Neural progenitor cell (in vitro differentiated cells): ENCODE measurements at regions not wholly inside any gene's neighbourhood (a gene's known extent, or its start where the extent isn't known, plus 50 kb on each side); places are given as distances from the start of the nearest gene placed in this dataset.

ENCODE experiments used
- DNase-seq: peaks from one replicate; pipeline ENCODE4 v3.0.0-alpha.2; 2016; ENCODE audit warnings: low spot score
- H2AFZ ChIP-seq: fragments of 200-600 bp; sonication (generic); replicated peaks from 2 replicates; pipeline ENCODE4 v1.6.1; 2016; ENCODE audit warnings: antibody characterized with exemption
- H3F3A ChIP-seq: fragments of 200-600 bp; sonication (generic); 2 replicates; pipeline ENCODE4 v1.6.1; 2016; ENCODE audit warnings: antibody characterized with exemption, low read depth
- H3K27ac ChIP-seq: fragments of 200-600 bp; sonication (generic); 2 replicates; pipeline ENCODE4 v1.5.1; 2016; ENCODE audit warnings: mild to moderate bottlenecking
- H3K27me3 ChIP-seq: fragments of 200-600 bp; sonication (generic); 2 replicates; pipeline ENCODE4 v1.6.1; 2016; ENCODE audit warnings: mild to moderate bottlenecking, moderate library complexity
- H3K36me3 ChIP-seq: fragments of 200-600 bp; sonication (generic); 2 replicates; pipeline ENCODE4 v1.5.1; 2016
- H3K4me1 ChIP-seq: fragments of 200-600 bp; sonication (generic); 2 replicates; pipeline ENCODE4 v1.6.1; 2016; ENCODE audit warnings: mixed run types
- H3K4me2 ChIP-seq: fragments of 200-600 bp; sonication (generic); 2 replicates; pipeline ENCODE4 v1.6.1; 2016
- H3K4me3 ChIP-seq: fragments of 200-600 bp; sonication (generic); 2 replicates; pipeline ENCODE4 v1.5.1; 2016
- H3K79me2 ChIP-seq: fragments of 200-600 bp; sonication (generic); 2 replicates; pipeline ENCODE4 v1.6.1; 2016; ENCODE audit warnings: low read depth
- H3K9ac ChIP-seq: fragments of 200-600 bp; sonication (generic); 2 replicates; pipeline ENCODE4 v1.6.1; 2016
- H3K9me3 ChIP-seq: fragments of 200-600 bp; sonication (generic); 2 replicates; pipeline ENCODE4 v1.5.1; 2016; ENCODE audit warnings: low read depth
- H4K20me1 ChIP-seq: fragments of 200-600 bp; sonication (generic); 2 replicates; pipeline ENCODE4 v1.6.1; 2016; ENCODE audit warnings: low read depth
- H3K27ac Mint-ChIP-seq: 3 replicates; pipeline ENCODE4 v1.8.0; 2021; ENCODE audit warnings: mixed read lengths
- H3K27me3 Mint-ChIP-seq: 2 replicates; pipeline ENCODE4 v1.8.0; 2022; ENCODE audit warnings: low read depth, mild to moderate bottlenecking, inconsistent platforms, moderate library complexity, mixed read lengths; ENCODE audit not compliant: insufficient read depth
- H3K36me3 Mint-ChIP-seq: 3 replicates; pipeline ENCODE4 v1.8.0; 2021; ENCODE audit warnings: mixed read lengths
- H3K4me1 Mint-ChIP-seq: 3 replicates; pipeline ENCODE4 v1.8.0; 2021; ENCODE audit warnings: mixed read lengths
- H3K4me3 Mint-ChIP-seq: 3 replicates; pipeline ENCODE4 v1.8.0; 2021; ENCODE audit warnings: mild to moderate bottlenecking, moderate library complexity, mixed read lengths
- H3K9me3 Mint-ChIP-seq: 3 replicates; pipeline ENCODE4 v1.8.0; 2020; ENCODE audit warnings: mixed read lengths
- CTCF ChIP-seq: fragments of 200-600 bp; sonication (generic); IDR thresholded peaks from 2 replicates; pipeline ENCODE4 v1.5.1; 2017; ENCODE audit warnings: antibody characterized with exemption, mild to moderate bottlenecking
- EZH2 ChIP-seq: fragments of 200-600 bp; sonication (generic); IDR thresholded peaks from 2 replicates; pipeline ENCODE4 v1.6.1; 2017; ENCODE audit warnings: antibody characterized with exemption, mild to moderate bottlenecking, moderate library complexity
- EZH2phosphoT487 ChIP-seq: fragments of 200-600 bp; sonication (generic); IDR thresholded peaks from 2 replicates; pipeline ENCODE4 v1.6.1; 2017; ENCODE audit warnings: antibody characterized with exemption

- Histone ChIP-seq H3K4me3 (no peak overlapping the region), H3K27ac (no peak overlapping the region), H4K20me1 (no peaks in the 10 kb centered on the region), H3K9ac (no peak overlapping the region), H3K27me3 (no peaks in the 10 kb centered on the region), H3K9me3 (no peaks in the 10 kb centered on the region), H3F3A (no peaks in the 10 kb centered on the region), H3K4me1 (no peaks in the 10 kb centered on the region), H2AFZ (no peak overlapping the region), H3K79me2 (no peaks in the 10 kb centered on the region), H3K4me2 (no peak overlapping the region), H3K36me3 (no peaks in the 10 kb centered on the region)
- Mint-ChIP-seq H3K9me3 (peaks cover 15% of the 10 kb centered on the region), H3K36me3 (no peaks in the 10 kb centered on the region), H3K27me3 (peaks cover 14% of the 10 kb centered on the region), H3K27ac (no peak overlapping the region), H3K4me3 (no peak overlapping the region), H3K4me1 (no peaks in the 10 kb centered on the region)
- DNase-seq = no peak
- TF ChIP-seq CTCF = no peak
- TF ChIP-seq EZH2phosphoT487 = no peak
- TF ChIP-seq EZH2 = no peak
Observed at GRCh38 chr22:47250995-47251765, 488.7 kb downstream of the TBC1D22A start.

GRCh38 chr22:47249370-47249928 is 487.0 kb downstream of the TBC1D22A start:
- H3K9me3 ChIP-seq = no peaks in the 10 kb centered on the region
- H4K20me1 ChIP-seq = no peaks in the 10 kb centered on the region
- no peak overlapping the region for H2AFZ ChIP-seq
- Mint-ChIP-seq H3K27ac (no peak overlapping the region), H3K27me3 (peaks cover 19% of the 10 kb centered on the region), H3K9me3 (peaks cover 18% of the 10 kb centered on the region), H3K4me3 (no peak overlapping the region), H3K36me3 (no peaks in the 10 kb centered on the region), H3K4me1 (no peaks in the 10 kb centered on the region)
- H3K4me2 ChIP-seq = no peak overlapping the region
- H3K4me3 ChIP-seq = no peak overlapping the region
- H3K27ac ChIP-seq = no peak overlapping the region
- no peak for DNase-seq
- no peaks in the 10 kb centered on the region for H3F3A ChIP-seq
- no peaks in the 10 kb centered on the region for H3K4me1 ChIP-seq
- no peaks in the 10 kb centered on the region for H3K79me2 ChIP-seq
- H3K36me3 ChIP-seq = no peaks in the 10 kb centered on the region
- no peaks in the 10 kb centered on the region for H3K27me3 ChIP-seq
- TF ChIP-seq CTCF (no peak), EZH2 (no peak), EZH2phosphoT487 (no peak)
- H3K9ac ChIP-seq = no peak overlapping the region

GRCh38 chr22:47248925-47249324 is 486.5 kb downstream of the TBC1D22A start:
- DNase-seq = no peak
- no peak overlapping the region for H3K4me3 Mint-ChIP-seq
- H3K4me1 ChIP-seq = no peaks in the 10 kb centered on the region
- H3K9me3 Mint-ChIP-seq = peaks cover 19% of the 10 kb centered on the region
- no peaks in the 10 kb centered on the region for H4K20me1 ChIP-seq
- no peak overlapping the region for H3K27ac ChIP-seq
- H3K4me2 ChIP-seq = no peak overlapping the region
- H3K27me3 Mint-ChIP-seq = peaks cover 19% of the 10 kb centered on the region
- no peak overlapping the region for H3K9ac ChIP-seq
- H3K4me3 ChIP-seq = no peak overlapping the region
- no peaks in the 10 kb centered on the region for H3K27me3 ChIP-seq
- no peaks in the 10 kb centered on the region for H3F3A ChIP-seq
- H3K27ac Mint-ChIP-seq = no peak overlapping the region
- TF ChIP-seq CTCF (no peak), EZH2 (no peak), EZH2phosphoT487 (no peak)
- H3K4me1 Mint-ChIP-seq = no peaks in the 10 kb centered on the region
- H3K9me3 ChIP-seq = no peaks in the 10 kb centered on the region
- no peaks in the 10 kb centered on the region for H3K79me2 ChIP-seq
- H3K36me3 Mint-ChIP-seq = no peaks in the 10 kb centered on the region
- H3K36me3 ChIP-seq = no peaks in the 10 kb centered on the region
- H2AFZ ChIP-seq = no peak overlapping the region
